ENCODE measurements at regions not wholly inside any gene's neighbourhood (a gene's known extent, or its start where the extent isn't known, plus 50 kb on each side); places are given as distances from the start of the nearest gene placed in this dataset.

GRCh38 chr10:109426987-109427386, 496.3 kb downstream of the XPNPEP1 start:
- Histone ChIP-seq H3K27me3 (replicated peaks in 1 of 7) (no peaks in the 10 kb centered on the region), H3K4me3 (no peak overlapping the region), H3K36me3 (no peaks in the 10 kb centered on the region), H3K27ac (no peak overlapping the region), H3K9me3 (no peaks in the 10 kb centered on the region), H3K4me1 (no peaks in the 10 kb centered on the region)
- 85 to 96% (median 90%) methylated on average over 2 of the region's 2 CpGs for WGBS, 5 donors
- DNase-seq: no peak
- intact Hi-C loops (cut with DNase I; ENCODE audit: low total_unique reads): no loop called here
- TF ChIP-seq POLR2A (IDR thresholded peaks at IDR 0.05) (no peak), POLR2AphosphoS5 (IDR thresholded peaks at IDR 0.05) (no peak)
- TF ChIP-seq, protein P1, sequence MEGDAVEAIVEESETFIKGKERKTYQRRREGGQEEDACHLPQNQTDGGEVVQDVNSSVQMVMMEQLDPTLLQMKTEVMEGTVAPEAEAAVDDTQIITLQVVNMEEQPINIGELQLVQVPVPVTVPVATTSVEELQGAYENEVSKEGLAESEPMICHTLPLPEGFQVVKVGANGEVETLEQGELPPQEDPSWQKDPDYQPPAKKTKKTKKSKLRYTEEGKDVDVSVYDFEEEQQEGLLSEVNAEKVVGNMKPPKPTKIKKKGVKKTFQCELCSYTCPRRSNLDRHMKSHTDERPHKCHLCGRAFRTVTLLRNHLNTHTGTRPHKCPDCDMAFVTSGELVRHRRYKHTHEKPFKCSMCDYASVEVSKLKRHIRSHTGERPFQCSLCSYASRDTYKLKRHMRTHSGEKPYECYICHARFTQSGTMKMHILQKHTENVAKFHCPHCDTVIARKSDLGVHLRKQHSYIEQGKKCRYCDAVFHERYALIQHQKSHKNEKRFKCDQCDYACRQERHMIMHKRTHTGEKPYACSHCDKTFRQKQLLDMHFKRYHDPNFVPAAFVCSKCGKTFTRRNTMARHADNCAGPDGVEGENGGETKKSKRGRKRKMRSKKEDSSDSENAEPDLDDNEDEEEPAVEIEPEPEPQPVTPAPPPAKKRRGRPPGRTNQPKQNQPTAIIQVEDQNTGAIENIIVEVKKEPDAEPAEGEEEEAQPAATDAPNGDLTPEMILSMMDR (IDR thresholded peaks at IDR 0.05 in 8 of 11, conservative IDR thresholded peaks at IDR 0.05 in 3 of 11): no peak

- Histone ChIP-seq H3K9me3 (no peaks in the 10 kb centered on the region), H3K27me3 (replicated peaks in 1 of 7) (no peaks in the 10 kb centered on the region), H3K4me3 (no peak overlapping the region), H3K36me3 (no peaks in the 10 kb centered on the region), H3K4me1 (no peaks in the 10 kb centered on the region), H3K27ac (no peak overlapping the region)
- WGBS, 5 donors: 49 to 61% (median 52%) methylated on average over 3 of the region's 3 CpGs
- TF ChIP-seq POLR2AphosphoS5 (IDR thresholded peaks at IDR 0.05): no peak
- no peak for TF ChIP-seq POLR2A (IDR thresholded peaks at IDR 0.05)
- TF ChIP-seq, protein P1 (IDR thresholded peaks at IDR 0.05 in 8 of 11, conservative IDR thresholded peaks at IDR 0.05 in 3 of 11): no peak
- intact Hi-C loops (cut with DNase I; ENCODE audit: low total_unique reads): no loop called here
- DNase-seq: no peak
Observed at GRCh38 chr10:109418795-109419194, 504.5 kb downstream of the XPNPEP1 start.

- DNase-seq: no peak
- Histone ChIP-seq H3K4me1 (no peaks in the 10 kb centered on the region), H3K36me3 (no peaks in the 10 kb centered on the region), H3K27me3 (replicated peaks in 1 of 7) (no peaks in the 10 kb centered on the region), H3K27ac (no peak overlapping the region), H3K9me3 (no peaks in the 10 kb centered on the region), H3K4me3 (no peak overlapping the region)
- intact Hi-C loops (cut with DNase I; ENCODE audit: low total_unique reads): no loop called here
- 61 to 70% (median 69%) methylated on average over 4 of the region's 4 CpGs for WGBS, 5 donors
- TF ChIP-seq POLR2AphosphoS5 (IDR thresholded peaks at IDR 0.05) (no peak), POLR2A (IDR thresholded peaks at IDR 0.05) (no peak)
- TF ChIP-seq, protein P1 (IDR thresholded peaks at IDR 0.05 in 8 of 11, conservative IDR thresholded peaks at IDR 0.05 in 3 of 11): no peak
Observed at GRCh38 chr10:109417803-109418202, 505.5 kb downstream of the XPNPEP1 start.

- 74 to 91% (median 88%) methylated on average over 1 of the region's 1 CpG for WGBS, 5 donors
- TF ChIP-seq POLR2A (IDR thresholded peaks at IDR 0.05) (no peak), POLR2AphosphoS5 (IDR thresholded peaks at IDR 0.05) (no peak)
- TF ChIP-seq, protein P1 (IDR thresholded peaks at IDR 0.05 in 8 of 11, conservative IDR thresholded peaks at IDR 0.05 in 3 of 11): no peak
- H3K27ac ChIP-seq: no peak overlapping the region
- intact Hi-C loops (cut with DNase I; ENCODE audit: low total_unique reads): no loop called here
- no peaks in the 10 kb centered on the region for H3K36me3 ChIP-seq
- H3K27me3 ChIP-seq (replicated peaks in 1 of 7): no peaks in the 10 kb centered on the region
- H3K4me1 ChIP-seq: no peaks in the 10 kb centered on the region
- no peak overlapping the region for H3K4me3 ChIP-seq
- H3K9me3 ChIP-seq: no peaks in the 10 kb centered on the region
- DNase-seq: no peak
Observed at GRCh38 chr10:109412353-109412752, 511.0 kb downstream of the XPNPEP1 start.

All from spleen (tissue), 11 donors.